Endodermal cell (in vitro differentiated cells): ENCODE measurements at regions not wholly inside any gene's neighbourhood (a gene's known extent, or its start where the extent isn't known, plus 50 kb on each side); places are given as distances from the start of the nearest gene placed in this dataset.

ENCODE experiments used
- DNase-seq: peaks from one replicate; pipeline ENCODE4 v3.0.0-alpha.2; 2017
- H3K27ac ChIP-seq: 2 replicates; pipeline ENCODE4 v1.5.1; 2013; ENCODE audit warnings: mild to moderate bottlenecking, low read depth, low read length, moderate library complexity
- H3K27me3 ChIP-seq: 2 replicates; pipeline ENCODE4 v1.6.1; 2013; ENCODE audit warnings: mild to moderate bottlenecking, low read length, moderate library complexity; ENCODE audit not compliant: insufficient read depth, control insufficient read depth, poor library complexity, severe bottlenecking
- H3K36me3 ChIP-seq: 2 replicates; pipeline ENCODE4 v1.7.0; 2013; ENCODE audit warnings: mild to moderate bottlenecking, low read length, moderate library complexity; ENCODE audit not compliant: control insufficient read depth, insufficient read depth
- H3K4me1 ChIP-seq: one replicate; pipeline ENCODE4 v1.7.0; 2013; ENCODE audit warnings: low read length; ENCODE audit not compliant: control insufficient read depth, insufficient read depth
- H3K4me3 ChIP-seq: 2 replicates; pipeline ENCODE4 v1.5.1; 2013; ENCODE audit warnings: mild to moderate bottlenecking, low read length, moderate library complexity
- H3K9ac ChIP-seq: 2 replicates; pipeline ENCODE4 v1.6.1; 2013; ENCODE audit warnings: mild to moderate bottlenecking, low read length, moderate library complexity; ENCODE audit not compliant: poor library complexity, severe bottlenecking; ENCODE audit errors: extremely low read depth
- H3K9me3 ChIP-seq: 2 replicates; pipeline ENCODE4 v1.6.1; 2013; ENCODE audit warnings: mild to moderate bottlenecking, low read length, moderate library complexity; ENCODE audit not compliant: control insufficient read depth
- H3K27ac Mint-ChIP-seq: 2 replicates; pipeline ENCODE4 v1.8.0; 2020; ENCODE audit warnings: mixed read lengths
- H3K27me3 Mint-ChIP-seq: 2 replicates; pipeline ENCODE4 v1.8.0; 2021; ENCODE audit warnings: mild to moderate bottlenecking, mixed read lengths; ENCODE audit not compliant: insufficient read depth
- H3K36me3 Mint-ChIP-seq: 2 replicates; pipeline ENCODE4 v1.8.0; 2020; ENCODE audit warnings: low read depth, mixed read lengths
- H3K4me1 Mint-ChIP-seq: 2 replicates; pipeline ENCODE4 v1.8.0; 2020; ENCODE audit warnings: mixed read lengths
- H3K4me3 Mint-ChIP-seq: 2 replicates; pipeline ENCODE4 v1.8.0; 2020; ENCODE audit warnings: mild to moderate bottlenecking, moderate library complexity, mixed read lengths
- H3K9me3 Mint-ChIP-seq: 2 replicates; pipeline ENCODE4 v1.8.0; 2020; ENCODE audit warnings: mild to moderate bottlenecking, mixed read lengths
- WGBS, 2 experiments: methylation state at CpG; one replicate each; pipeline versions ENCODE4 v1.1.5 to v1.1.7; 2013; ENCODE audit warnings: missing lambda C conversion rate in 2 of 2, mixed read lengths in 1 of 2; ENCODE audit not compliant: insufficient coverage in 1 of 2, insufficient read length in 1 of 2; 5-methylcytosine and 5-hydroxymethylcytosine counted together
- TF ChIP-seq, protein P1 (sequence below): fragments of 200-600 bp; sonication (generic); conservative IDR thresholded peaks from 2 replicates; pipeline ENCODE4 v1.5.0; 2021; ENCODE audit warnings: antibody characterized with exemption, mild to moderate bottlenecking

DNA sequence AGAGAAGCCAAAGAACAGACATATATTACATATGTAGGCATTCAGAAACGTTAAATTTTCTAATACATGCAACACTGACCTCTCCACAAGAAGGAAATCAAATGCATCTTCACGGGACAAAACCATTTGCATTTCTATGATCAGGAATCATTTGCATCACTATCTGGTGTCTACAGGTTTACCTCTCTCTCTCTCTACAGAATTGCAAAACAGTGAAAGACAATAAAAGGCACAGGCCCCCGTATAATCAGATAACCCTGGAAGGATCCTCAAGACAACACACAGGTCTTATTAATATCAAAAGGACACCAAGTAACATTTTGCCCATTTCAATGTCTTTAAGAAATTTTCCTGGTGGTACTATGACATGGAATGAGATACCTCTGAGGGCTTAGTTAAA, 306.3 kb downstream of the GPAM start:
- Histone ChIP-seq H3K4me3 (no peak overlapping the region), H3K27ac (no peak overlapping the region), H3K4me1 (no peaks in the 10 kb centered on the region), H3K27me3 (no peaks in the 10 kb centered on the region), H3K9me3 (peaks cover 19% of the 10 kb centered on the region), H3K36me3 (no peaks in the 10 kb centered on the region), H3K9ac (no peak overlapping the region)
- Mint-ChIP-seq H3K27me3 (no peaks in the 10 kb centered on the region), H3K4me1 (peaks cover 11% of the 10 kb centered on the region), H3K27ac (no peak overlapping the region), H3K4me3 (no peak overlapping the region), H3K9me3 (peaks cover 19% of the 10 kb centered on the region), H3K36me3 (no peaks in the 10 kb centered on the region)
- 61 to 69% methylated on average over 2 to 3 of the region's 3 CpGs for WGBS, 2 experiments
- no peak for DNase-seq
- TF ChIP-seq, protein P1, sequence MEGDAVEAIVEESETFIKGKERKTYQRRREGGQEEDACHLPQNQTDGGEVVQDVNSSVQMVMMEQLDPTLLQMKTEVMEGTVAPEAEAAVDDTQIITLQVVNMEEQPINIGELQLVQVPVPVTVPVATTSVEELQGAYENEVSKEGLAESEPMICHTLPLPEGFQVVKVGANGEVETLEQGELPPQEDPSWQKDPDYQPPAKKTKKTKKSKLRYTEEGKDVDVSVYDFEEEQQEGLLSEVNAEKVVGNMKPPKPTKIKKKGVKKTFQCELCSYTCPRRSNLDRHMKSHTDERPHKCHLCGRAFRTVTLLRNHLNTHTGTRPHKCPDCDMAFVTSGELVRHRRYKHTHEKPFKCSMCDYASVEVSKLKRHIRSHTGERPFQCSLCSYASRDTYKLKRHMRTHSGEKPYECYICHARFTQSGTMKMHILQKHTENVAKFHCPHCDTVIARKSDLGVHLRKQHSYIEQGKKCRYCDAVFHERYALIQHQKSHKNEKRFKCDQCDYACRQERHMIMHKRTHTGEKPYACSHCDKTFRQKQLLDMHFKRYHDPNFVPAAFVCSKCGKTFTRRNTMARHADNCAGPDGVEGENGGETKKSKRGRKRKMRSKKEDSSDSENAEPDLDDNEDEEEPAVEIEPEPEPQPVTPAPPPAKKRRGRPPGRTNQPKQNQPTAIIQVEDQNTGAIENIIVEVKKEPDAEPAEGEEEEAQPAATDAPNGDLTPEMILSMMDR: no peak

DNA sequence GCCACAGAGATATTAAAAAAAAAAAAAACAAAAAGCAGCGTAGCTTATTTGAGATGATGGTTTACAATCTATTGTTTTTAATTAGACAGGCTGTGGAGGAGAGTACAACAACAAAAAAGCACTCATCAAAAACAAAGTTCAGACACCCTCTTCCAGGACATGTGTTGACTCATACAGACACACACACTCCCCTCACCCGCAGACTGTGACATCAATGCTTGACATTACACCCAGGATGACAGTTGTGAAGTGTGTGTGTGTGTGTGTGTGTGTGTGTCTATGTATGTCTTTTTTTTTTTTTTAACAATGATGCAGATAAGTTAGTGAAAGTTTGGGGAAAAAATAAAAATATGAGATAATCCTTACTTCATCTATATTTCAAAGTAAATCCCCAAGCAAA, 303.6 kb downstream of the GPAM start:
- H3K9ac ChIP-seq: no peak overlapping the region
- Mint-ChIP-seq H3K27ac (no peak overlapping the region), H3K36me3 (no peaks in the 10 kb centered on the region), H3K4me1 (peaks cover 11% of the 10 kb centered on the region), H3K9me3 (peaks cover 20% of the 10 kb centered on the region), H3K27me3 (no peaks in the 10 kb centered on the region), H3K4me3 (no peak overlapping the region)
- H3K27me3 ChIP-seq: no peaks in the 10 kb centered on the region
- no peak overlapping the region for H3K4me3 ChIP-seq
- DNase-seq: no peak
- TF ChIP-seq, protein P1: no peak
- no peak overlapping the region for H3K27ac ChIP-seq
- no CpG with 5 or more reads among the region's 2 CpGs for WGBS, 2 experiments
- no peaks in the 10 kb centered on the region for H3K4me1 ChIP-seq
- H3K36me3 ChIP-seq: no peaks in the 10 kb centered on the region
- H3K9me3 ChIP-seq: peaks cover 19% of the 10 kb centered on the region

DNA sequence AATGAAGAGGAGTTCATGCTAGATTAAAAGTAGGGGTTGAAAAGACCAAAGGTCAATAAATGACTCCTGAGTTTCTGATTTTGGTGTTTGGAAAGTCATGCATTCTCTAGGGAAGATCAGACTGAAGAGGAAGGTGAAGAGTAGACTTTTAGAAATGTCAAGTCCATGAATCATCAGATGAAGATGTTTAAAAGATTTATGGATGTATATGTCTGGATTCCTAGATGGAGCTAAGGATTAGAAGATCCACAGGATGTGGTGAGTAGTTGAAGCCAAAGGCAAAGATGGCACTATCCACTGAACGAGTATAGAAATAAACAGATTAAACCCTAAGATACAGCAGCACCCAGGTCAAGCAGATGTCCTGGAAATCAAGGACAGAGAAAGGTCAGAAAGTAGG, 298.5 kb downstream of the GPAM start:
- H3K27ac ChIP-seq: no peak overlapping the region
- TF ChIP-seq, protein P1: no peak
- no peaks in the 10 kb centered on the region for H3K27me3 ChIP-seq
- no peak overlapping the region for H3K4me3 ChIP-seq
- H3K4me1 ChIP-seq: peaks cover 3% of the 10 kb centered on the region
- 93% methylated on average over 1 of the region's 1 CpG; no CpG with 5 or more reads in 1 of the 2 experiments for WGBS, 2 experiments
- peaks cover 2% of the 10 kb centered on the region for H3K27me3 Mint-ChIP-seq
- DNase-seq: no peak
- H3K9ac ChIP-seq: no peak overlapping the region
- peaks cover 5% of the 10 kb centered on the region for H3K36me3 Mint-ChIP-seq
- peaks cover 9% of the 10 kb centered on the region for H3K4me1 Mint-ChIP-seq
- H3K27ac Mint-ChIP-seq: no peak overlapping the region
- peaks cover 19% of the 10 kb centered on the region for H3K9me3 ChIP-seq
- H3K36me3 ChIP-seq: no peaks in the 10 kb centered on the region
- peaks cover 15% of the 10 kb centered on the region for H3K9me3 Mint-ChIP-seq
- H3K4me3 Mint-ChIP-seq: no peak overlapping the region
